ENCODE measurements at regions not wholly inside any gene's neighbourhood (a gene's known extent, or its start where the extent isn't known, plus 50 kb on each side); places are given as distances from the start of the nearest gene placed in this dataset.

GRCh38 chr6:165910184-165910966 lies 247.3 kb upstream of the PDE10A start:
- DNase-seq, result no peak

GRCh38 chr6:165906736-165907135 lies 243.7 kb upstream of the PDE10A start:
- no peak for DNase-seq

GRCh38 chr6:165905744-165906143 lies 242.7 kb upstream of the PDE10A start:
- no peak for DNase-seq

GRCh38 chr6:165900970-165901369 lies 237.9 kb upstream of the PDE10A start:
- no peak for DNase-seq

GRCh38 chr6:165899611-165900010 lies 236.6 kb upstream of the PDE10A start:
- DNase-seq, result no peak

GRCh38 chr6:165895421-165896165 lies 232.6 kb upstream of the PDE10A start:
- no peak for DNase-seq

GRCh38 chr6:165894171-165894825 lies 231.3 kb upstream of the PDE10A start:
- DNase-seq, result no peak

GRCh38 chr6:165893431-165893830 lies 230.4 kb upstream of the PDE10A start:
- no peak for DNase-seq

GRCh38 chr6:165891320-165891719 lies 228.3 kb upstream of the PDE10A start:
- no peak for DNase-seq

GRCh38 chr6:165890404-165890735 lies 227.3 kb upstream of the PDE10A start:
- no peak for DNase-seq

GRCh38 chr6:165889636-165890403 lies 226.8 kb upstream of the PDE10A start:
- peak in 1 of 2 experiments; percentile 21 for DNase-seq

GRCh38 chr6:165886169-165886568 lies 223.1 kb upstream of the PDE10A start:
- no peak for DNase-seq

- peak; percentile 26 to 53 for DNase-seq
These were observed 222.0 kb upstream of the PDE10A start for GRCh38 chr6:165884813-165885765.

- no peak for DNase-seq
These were observed 221.0 kb upstream of the PDE10A start for GRCh38 chr6:165883851-165884640.

- DNase-seq, result no peak
These were observed 218.8 kb upstream of the PDE10A start for GRCh38 chr6:165881806-165882205.

GRCh38 chr6:165880686-165881085 lies 217.6 kb upstream of the PDE10A start:
- no peak for DNase-seq

- DNase-seq, result no peak
These were observed 214.7 kb upstream of the PDE10A start for GRCh38 chr6:165877773-165878172.

GRCh38 chr6:165877192-165877591 lies 214.2 kb upstream of the PDE10A start:
- no peak for DNase-seq

- no peak for DNase-seq
These were observed 213.5 kb upstream of the PDE10A start for GRCh38 chr6:165876588-165876987.

GRCh38 chr6:165875946-165876345 lies 212.9 kb upstream of the PDE10A start:
- no peak for DNase-seq

GRCh38 chr6:165873976-165874375 lies 210.9 kb upstream of the PDE10A start:
- DNase-seq, result no peak

Measured in cerebellar nuclear complex (tissue), 1 donor.